PC-3 (cell line): ENCODE measurements at regions not wholly inside any gene's neighbourhood (a gene's known extent, or its start where the extent isn't known, plus 50 kb on each side); places are given as distances from the start of the nearest gene placed in this dataset.

Source experiments
- ATAC-seq: fragments of 200-7000 bp; cut with Tn5 transposase; 2 replicates; pipeline ENCODE4 v1.9.1; 2020; ENCODE audit warnings: mild to moderate bottlenecking, moderate library complexity
- BruUV-seq: library from RNA; stranded (reverse); fragments of 400-500 nt; replicated peaks from 2 replicates; lab custom pipeline; 2021; lab: Mats Ljungman, UMichigan
- CTCF ChIA-PET: fragments of 300-600 bp; sonication (Branson Sonifier 250); formaldehyde crosslinking; loops from one replicate; lab custom pipeline; 2022; ENCODE audit warnings: antibody characterized with exemption; lab: Charles Lee
- POLR2A ChIA-PET: fragments of 300-600 bp; sonication (Branson Sonifier 250); formaldehyde crosslinking; loops from one replicate; lab custom pipeline; 2022; ENCODE audit warnings: antibody characterized with exemption; ENCODE audit not compliant: unreplicated experiment; lab: Charles Lee
- DNase-seq: peaks from one replicate; pipeline ENCODE4 v3.0.0-alpha.2; 2015
- H2AFZ ChIP-seq: fragments of 300-600 bp; sonication (generic); 2 replicates; pipeline ENCODE4 v1.6.0; 2016; ENCODE audit warnings: antibody characterized with exemption, low read length
- H3F3A ChIP-seq: fragments of 300-600 bp; sonication (generic); one replicate; pipeline ENCODE4 v1.6.0; 2017; ENCODE audit warnings: antibody characterized with exemption, low read length, control low read depth, mild to moderate bottlenecking; ENCODE audit not compliant: unreplicated experiment
- H3K27ac ChIP-seq: fragments of 300-600 bp; sonication (generic); 2 replicates; pipeline ENCODE4 v1.5.1; 2016; ENCODE audit warnings: mild to moderate bottlenecking, low read length
- H3K27me3 ChIP-seq: fragments of 300-600 bp; sonication (generic); 2 replicates; pipeline ENCODE4 v1.6.1; 2016; ENCODE audit warnings: low read length, mixed read lengths
- H3K36me3 ChIP-seq: fragments of 300-600 bp; sonication (generic); 2 replicates; pipeline ENCODE4 v1.6.1; 2016; ENCODE audit warnings: low read depth, mixed run types, low read length, mixed read lengths
- H3K4me1 ChIP-seq: fragments of 300-600 bp; sonication (generic); 2 replicates; pipeline ENCODE4 v1.5.1; 2016; ENCODE audit warnings: low read length; ENCODE audit not compliant: insufficient read depth
- H3K4me2 ChIP-seq: fragments of 300-600 bp; sonication (generic); 2 replicates; pipeline ENCODE4 v1.6.0; 2016; ENCODE audit warnings: low read length
- H3K4me3 ChIP-seq: fragments of 300-600 bp; sonication (generic); 2 replicates; pipeline ENCODE4 v1.5.1; 2016; ENCODE audit warnings: mild to moderate bottlenecking, low read length, mixed read lengths
- H3K79me2 ChIP-seq: fragments of 300-600 bp; sonication (generic); 2 replicates; pipeline ENCODE4 v1.6.1; 2017; ENCODE audit warnings: low read length, mixed read lengths
- H3K9ac ChIP-seq: fragments of 300-600 bp; sonication (generic); 2 replicates; pipeline ENCODE4 v1.6.0; 2016; ENCODE audit warnings: mild to moderate bottlenecking, low read length
- H3K9me2 ChIP-seq: fragments of 300-600 bp; sonication (generic); replicated peaks from 2 replicates; pipeline ENCODE4 v1.6.1; 2016; ENCODE audit warnings: mixed run types, low read length, mixed read lengths
- H3K9me3 ChIP-seq: fragments of 300-600 bp; sonication (generic); 2 replicates; pipeline ENCODE4 v1.6.1; 2016; ENCODE audit warnings: low read length, mixed read lengths
- H4K20me1 ChIP-seq: fragments of 300-600 bp; sonication (generic); 2 replicates; pipeline ENCODE4 v1.6.1; 2016; ENCODE audit warnings: low read length, mixed read lengths
- CTCF ChIP-seq: fragments of 300-600 bp; sonication (generic); conservative IDR thresholded peaks from 2 replicates; pipeline ENCODE4 v1.5.1; 2017; ENCODE audit warnings: antibody characterized with exemption, low read depth, mild to moderate bottlenecking, low read length
- EZH2 ChIP-seq: fragments of 300-600 bp; sonication (generic); IDR thresholded peaks from one replicate; pipeline ENCODE4 v1.6.1; 2017; ENCODE audit warnings: antibody characterized with exemption, mild to moderate bottlenecking, low read length; ENCODE audit not compliant: unreplicated experiment
- EZH2phosphoT487 ChIP-seq: fragments of 300-600 bp; sonication (generic); IDR thresholded peaks from 2 replicates; pipeline ENCODE4 v1.6.1; 2018; ENCODE audit warnings: mild to moderate bottlenecking, antibody characterized with exemption, low read length, borderline replicate concordance
- intact Hi-C: fragments of 100-400 bp; cut with micrococcal nuclease; formaldehyde crosslinking; loops from 2 replicates; pipeline ENCODE4 v1.9.0; 2023

- CTCF ChIA-PET, result no interaction called here
These were observed 453.2 kb upstream of the PROK2 start for GRCh38 chr3:72238010-72238691.

GRCh38 chr3:72237679-72238009 lies 452.7 kb upstream of the PROK2 start:
- ATAC-seq (no peak), DNase-seq (no peak)
- Histone ChIP-seq H3K9me2 (no peaks in the 10 kb centered on the region), H3K4me1 (no peaks in the 10 kb centered on the region), H3K9me3 (no peaks in the 10 kb centered on the region), H3K27me3 (peaks cover 31% of the 10 kb centered on the region), H3K79me2 (no peaks in the 10 kb centered on the region), H3K4me3 (no peak overlapping the region), H3K36me3 (no peaks in the 10 kb centered on the region), H3K27ac (no peak overlapping the region), H2AFZ (no peak overlapping the region), H3K4me2 (no peak overlapping the region), H3K9ac (no peak overlapping the region), H3F3A (no peaks in the 10 kb centered on the region), H4K20me1 (no peaks in the 10 kb centered on the region)
- intact Hi-C loops, result no loop called here
- CTCF ChIA-PET, result no interaction called here
- POLR2A ChIA-PET, result no interaction called here
- TF ChIP-seq EZH2, result no peak
- no peak for TF ChIP-seq EZH2phosphoT487
- no peak for TF ChIP-seq CTCF
- no TSS peak for BruUV-seq

More at GRCh38 chr3:72238010-72238691, 453.2 kb upstream of the PROK2 start:
- POLR2A ChIA-PET, result no interaction called here
- no TSS peak for BruUV-seq
- Histone ChIP-seq H3K9me3 (no peaks in the 10 kb centered on the region), H3K27me3 (peaks cover 31% of the 10 kb centered on the region), H3F3A (no peaks in the 10 kb centered on the region), H3K36me3 (no peaks in the 10 kb centered on the region), H2AFZ (no peak overlapping the region), H3K4me2 (no peak overlapping the region), H4K20me1 (no peaks in the 10 kb centered on the region), H3K4me1 (no peaks in the 10 kb centered on the region), H3K9me2 (no peaks in the 10 kb centered on the region), H3K9ac (no peak overlapping the region), H3K4me3 (no peak overlapping the region), H3K27ac (no peak overlapping the region), H3K79me2 (no peaks in the 10 kb centered on the region)
- intact Hi-C loops, result no loop called here
- DNase-seq (no peak), ATAC-seq (no peak)
- TF ChIP-seq CTCF (no peak), EZH2phosphoT487 (no peak), EZH2 (no peak)

GRCh38 chr3:72234391-72234790 lies 449.4 kb upstream of the PROK2 start:
- H3K27ac ChIP-seq, result no peak overlapping the region
- no peaks in the 10 kb centered on the region for H3K9me3 ChIP-seq
- no peaks in the 10 kb centered on the region for H3K79me2 ChIP-seq
- intact Hi-C loops, result no loop called here
- ATAC-seq (no peak), DNase-seq (peak; percentile 17)
- H4K20me1 ChIP-seq, result no peaks in the 10 kb centered on the region
- H3K4me3 ChIP-seq, result no peak overlapping the region
- no TSS peak for BruUV-seq
- H3F3A ChIP-seq, result no peaks in the 10 kb centered on the region
- H3K9me2 ChIP-seq, result no peaks in the 10 kb centered on the region
- CTCF ChIA-PET, result no interaction called here
- TF ChIP-seq CTCF (no peak), EZH2 (no peak), EZH2phosphoT487 (no peak)
- H3K4me1 ChIP-seq, result no peaks in the 10 kb centered on the region
- POLR2A ChIA-PET, result no interaction called here
- peaks cover 35% of the 10 kb centered on the region for H3K27me3 ChIP-seq
- H2AFZ ChIP-seq, result no peak overlapping the region
- H3K4me2 ChIP-seq, result no peak overlapping the region
- no peak overlapping the region for H3K9ac ChIP-seq
- H3K36me3 ChIP-seq, result no peaks in the 10 kb centered on the region
